HepG2 (cell line): ENCODE measurements at regions not wholly inside any gene's neighbourhood (a gene's known extent, or its start where the extent isn't known, plus 50 kb on each side); places are given as distances from the start of the nearest gene placed in this dataset.

Experiments used
- ATAC-seq: fragments of 200-7000 bp; cut with Tn5 transposase; 3 replicates; pipeline ENCODE4 v1.9.1; 2020; ENCODE audit warnings: mild to moderate bottlenecking, moderate library complexity
- BruUV-seq: library from RNA; stranded (reverse); fragments of 400-500 nt; replicated peaks from 2 replicates; lab custom pipeline; 2021; lab: Mats Ljungman, UMichigan
- CTCF ChIA-PET: fragments of 300-600 bp; formaldehyde crosslinking; extraction: SDS; loops from one replicate; lab custom pipeline; 2021; ENCODE audit warnings: low total read pairs, inconsistent platforms, low intra/inter-chr PET ratio; lab: Yijun Ruan, JAX
- POLR2A ChIA-PET: fragments of 350-600 bp; sonication (Branson Sonifier 250); formaldehyde crosslinking; loops from one replicate; lab custom pipeline; 2020; ENCODE audit warnings: antibody characterized with exemption, inconsistent platforms; lab: Yijun Ruan, JAX
- DNase-seq: peaks from one replicate; pipeline ENCODE4 v3.0.0-alpha.2; 2015; ENCODE audit warnings: low spot score
- FAIRE-seq: peaks from 3 replicates; lab custom pipeline; 2011; peaks lifted over from hg19 to GRCh38; lab: Jason Lieb, UNC
- H2AFZ ChIP-seq: one replicate; pipeline ENCODE4 v1.6.1; 2011; ENCODE audit warnings: low read length, inconsistent platforms
- H3K27ac ChIP-seq: fragments of 300-600 bp; 3 replicates; pipeline ENCODE4 v1.8.0; 2011; ENCODE audit warnings: mixed run types, mild to moderate bottlenecking, mixed read lengths, low read length, inconsistent platforms; ENCODE audit not compliant: insufficient read depth; ENCODE audit errors: extremely low read length
- H3K27me3 ChIP-seq, 2 experiments: fragments of 200-600 bp in 1 of 2; 2 replicates in 1 of 2; 3 replicates in 1 of 2; pipeline versions ENCODE4 v1.6.0 to v1.8.0; 2011; ENCODE audit warnings: low read length in 2 of 2, mild to moderate bottlenecking in 2 of 2, moderate library complexity in 2 of 2, inconsistent platforms in 1 of 2; ENCODE audit not compliant: insufficient read depth in 2 of 2, control insufficient read depth in 1 of 2
- H3K36me3 ChIP-seq, 2 experiments: fragments of 200-600 bp in 1 of 2; replicated peaks in 1 of 2; 2 replicates in 1 of 2; 3 replicates in 1 of 2; pipeline versions ENCODE4 v1.5.1 to v1.8.0; 2011; ENCODE audit warnings: low read length in 2 of 2, inconsistent platforms in 1 of 2; ENCODE audit not compliant: insufficient read depth in 2 of 2, control insufficient read depth in 1 of 2
- H3K4me1 ChIP-seq: 2 replicates; pipeline ENCODE4 v1.5.1; 2012; ENCODE audit warnings: low read length, inconsistent platforms; ENCODE audit not compliant: insufficient read depth
- H3K4me2 ChIP-seq: 2 replicates; pipeline ENCODE4 v1.6.0; 2011; ENCODE audit warnings: low read depth, low read length, inconsistent platforms
- H3K4me3 ChIP-seq, 3 experiments: fragments of 200-600 bp in 1 of 3; sonication (generic), shearing (Covaris generic) in 1 of 3; replicated peaks in 1 of 3; 2 replicates each; pipeline ENCODE4 v1.5.1; 2011 to 2016; ENCODE audit warnings: low read length in 3 of 3, inconsistent platforms in 2 of 3, low read depth in 2 of 3, mild to moderate bottlenecking in 2 of 3, control low read depth in 1 of 3, mixed read lengths in 1 of 3; ENCODE audit not compliant: insufficient read depth in 1 of 3
- H3K79me2 ChIP-seq: one replicate; pipeline ENCODE4 v1.6.1; 2011; ENCODE audit warnings: low read length, inconsistent platforms; ENCODE audit not compliant: insufficient read depth
- H3K9ac ChIP-seq: 2 replicates; pipeline ENCODE4 v1.6.0; 2011; ENCODE audit warnings: mild to moderate bottlenecking, low read depth, low read length, inconsistent platforms; ENCODE audit not compliant: insufficient read depth
- H3K9me3 ChIP-seq: 2 replicates; pipeline ENCODE4 v1.5.1; 2012; ENCODE audit warnings: mild to moderate bottlenecking, low read length
- H4K20me1 ChIP-seq: 2 replicates; pipeline ENCODE4 v1.6.0; 2011; ENCODE audit warnings: inconsistent platforms, mild to moderate bottlenecking, low read length, moderate library complexity; ENCODE audit not compliant: insufficient read depth
- FOXA1 ChIP-seq, 2 experiments: fragments of 450-650 bp in 1 of 2; sonication (generic) in 1 of 2; formaldehyde crosslinking in 1 of 2; IDR thresholded peaks; 2 replicates each; pipeline versions ENCODE4 v1.4.0 to v1.6.1; 2016 to 2020; ENCODE audit warnings: missing genetic modification reagents in 1 of 2
- HNF4A ChIP-seq: sonication (generic); formaldehyde crosslinking; IDR thresholded peaks from 2 replicates; pipeline ENCODE4 v1.4.0; 2020; ENCODE audit warnings: missing genetic modification reagents
- HNRNPH1 ChIP-seq: fragments of 200-400 bp; formaldehyde crosslinking; optimal IDR thresholded peaks from 2 replicates; pipeline ENCODE3; 2017; ENCODE audit warnings: mild to moderate bottlenecking, low read depth, low read length
- HOXA5 ChIP-seq: sonication (generic); formaldehyde crosslinking; IDR thresholded peaks from 2 replicates; pipeline ENCODE4 v1.4.0; 2020; ENCODE audit warnings: missing genetic modification reagents
- NFIB ChIP-seq: sonication (generic); formaldehyde crosslinking; IDR thresholded peaks from 2 replicates; pipeline ENCODE4 v1.9.0; 2021; ENCODE audit warnings: missing genetic modification reagents, mild to moderate bottlenecking, borderline replicate concordance
- PTBP1 ChIP-seq: fragments of 200-400 bp; formaldehyde crosslinking; IDR thresholded peaks from 2 replicates; pipeline ENCODE4 v1.6.1; 2018; ENCODE audit warnings: low read length, low read depth; ENCODE audit not compliant: poor library complexity, severe bottlenecking
- SAFB2 ChIP-seq: sonication (generic); formaldehyde crosslinking; IDR thresholded peaks from 2 replicates; pipeline ENCODE4 v1.5.1; 2020; ENCODE audit warnings: missing genetic modification reagents, low read depth, mild to moderate bottlenecking, borderline replicate concordance
- SAP130 ChIP-seq: IDR thresholded peaks from 2 replicates; pipeline ENCODE4 v1.6.1; 2016; ENCODE audit warnings: low read depth
- SIN3A ChIP-seq: IDR thresholded peaks from 2 replicates; pipeline ENCODE4 v1.6.1; 2011; ENCODE audit warnings: low read depth, mild to moderate bottlenecking, control low read depth, low read length, borderline replicate concordance
- SRSF1 ChIP-seq: fragments of 200-400 bp; formaldehyde crosslinking; optimal IDR thresholded peaks from 2 replicates; pipeline ENCODE3; 2017; ENCODE audit warnings: mild to moderate bottlenecking, low read depth, low read length, moderate library complexity
- TGIF2 ChIP-seq: IDR thresholded peaks from 2 replicates; pipeline ENCODE4 v1.6.1; 2016; ENCODE audit warnings: control low read depth, missing compliant biosample characterization
- TSC22D2 ChIP-seq: sonication (generic); formaldehyde crosslinking; IDR thresholded peaks from 2 replicates; pipeline ENCODE4 v1.5.1; 2020; ENCODE audit warnings: missing genetic modification reagents, mild to moderate bottlenecking, borderline replicate concordance
- ZNF577 ChIP-seq: sonication (generic); formaldehyde crosslinking; IDR thresholded peaks from 2 replicates; pipeline ENCODE4 v1.4.0; 2020; ENCODE audit warnings: mild to moderate bottlenecking, low read depth, missing genetic modification reagents, borderline replicate concordance
- ZNF607 ChIP-seq: sonication (generic); formaldehyde crosslinking; IDR thresholded peaks from 2 replicates; pipeline ENCODE4 v1.5.1; 2020; ENCODE audit warnings: missing genetic modification reagents, mild to moderate bottlenecking, borderline replicate concordance
- ZNF614 ChIP-seq: IDR thresholded peaks from 2 replicates; pipeline ENCODE4 v1.6.1; 2018; ENCODE audit warnings: missing biosample characterization, missing genetic modification reagents, inconsistent platforms, borderline replicate concordance
- ZNF781 ChIP-seq: sonication (generic); formaldehyde crosslinking; IDR thresholded peaks from 2 replicates; pipeline ENCODE4 v1.5.1; 2020; ENCODE audit warnings: borderline replicate concordance, mild to moderate bottlenecking, missing genetic modification reagents; ENCODE audit errors: not compliant biosample characterization
- WGBS: methylation state at CpG from one replicate; pipeline ENCODE4 v1.1.6; 2017; ENCODE audit warnings: low lambda C conversion rate; 5-methylcytosine and 5-hydroxymethylcytosine counted together
- in situ Hi-C: cut with HindIII; loops from 2 replicates; pipeline ENCODE4 v1.10.0; 2017; ENCODE audit warnings: low pct_unique_long_range_greater_than_20kb; ENCODE audit not compliant: extremely low pct_ligation_motif_present
- intact Hi-C: fragments of 100-400 bp; cut with micrococcal nuclease; formaldehyde crosslinking; loops from one replicate; pipeline ENCODE4 v1.10.0; 2022; ENCODE audit not compliant: unreplicated experiment

- no peak overlapping the region for H3K4me3 ChIP-seq
- FAIRE-seq (no peak), ATAC-seq (no peak), DNase-seq (no peak)
- H2AFZ ChIP-seq: no peak overlapping the region
- H3K4me2 ChIP-seq: no peak overlapping the region
- H3K27ac ChIP-seq: no peak overlapping the region
- H4K20me1 ChIP-seq: no peaks in the 10 kb centered on the region
- H3K27me3 ChIP-seq: peaks cover 1 to 11% of the 10 kb centered on the region in 2 experiments
- no peaks in the 10 kb centered on the region for H3K36me3 ChIP-seq
- no peaks in the 10 kb centered on the region for H3K79me2 ChIP-seq
- no peak overlapping the region for H3K9ac ChIP-seq
- TF ChIP-seq SAP130 (CRISPR knock-in tag) (no peak), ZNF607 (CRISPR knock-in tag) (no peak), HOXA5 (CRISPR knock-in tag) (no peak), ZNF577 (CRISPR knock-in tag) (no peak), ZNF614 (CRISPR knock-in tag) (no peak), NFIB (no peak), SIN3A (no peak), TSC22D2 (CRISPR knock-in tag) (no peak), ZNF781 (no peak), SAFB2 (no peak), FOXA1 (IDR thresholded peaks at IDR 0.05) (no peak), FOXA1 (CRISPR knock-in tag; IDR thresholded peaks at IDR 0.05) (no peak), PTBP1 (no peak), HNRNPH1 (no peak), SRSF1 (no peak), HNF4A (CRISPR knock-in tag) (no peak), TGIF2 (no peak)
- intact Hi-C loops: no loop called here
- in situ Hi-C loops: loop anchor here (25.0 kb wide), 1 partner anchor 450 kb away; no protein-coding TSS in a partner anchor
- BruUV-seq: no TSS peak
- H3K9me3 ChIP-seq: no peaks in the 10 kb centered on the region
- ChIA-PET POLR2A (no interaction called here), CTCF (no interaction called here)
- WGBS: 53% methylated on average over 3 of the region's 3 CpGs
- H3K4me1 ChIP-seq: peaks cover 18% of the 10 kb centered on the region
These were observed 61.3 kb downstream of the NDUFS5 start for GRCh38 chr1:39087435-39087834.
